ENCODE measurements at regions not wholly inside any gene's neighbourhood (a gene's known extent, or its start where the extent isn't known, plus 50 kb on each side); places are given as distances from the start of the nearest gene placed in this dataset.

- Histone ChIP-seq H3K23ac (ENCODE audit: insufficient read length, low read depth, low read length) (no peak overlapping the region), H3K79me1 (ENCODE audit: insufficient read depth, low read depth, low read length, poor library complexity, severe bottlenecking) (no peaks in the 10 kb centered on the region), H2AK5ac (ENCODE audit: insufficient read length, low read length) (no peak overlapping the region), H2BK120ac (ENCODE audit: low read depth, low read length, poor library complexity, severe bottlenecking) (no peak overlapping the region), H3K9me3 (ENCODE audit: control insufficient read depth, low read depth, low read length) (no peaks in the 10 kb centered on the region), H3K79me2 (ENCODE audit: insufficient read depth, low read length) (no peaks in the 10 kb centered on the region), H3K56ac (ENCODE audit: insufficient read length, low read depth, low read length) (no peak overlapping the region), H3K23me2 (ENCODE audit: insufficient read length, low read depth, low read length, poor library complexity, severe bottlenecking) (no peaks in the 10 kb centered on the region), H3K4ac (ENCODE audit: low read depth, low read length) (no peak overlapping the region), H2BK5ac (ENCODE audit: insufficient read length, low read length) (no peak overlapping the region), H2BK15ac (ENCODE audit: low read depth, low read length) (no peak overlapping the region), H3K14ac (ENCODE audit: insufficient read depth, low read length) (no peak overlapping the region), H4K5ac (ENCODE audit: insufficient read length, low read depth, low read length) (no peak overlapping the region), H4K91ac (ENCODE audit: insufficient read length, low read depth, low read length) (no peak overlapping the region), H2AFZ (ENCODE audit: low read length) (no peak overlapping the region), H2BK20ac (ENCODE audit: low read depth, low read length, poor library complexity, severe bottlenecking) (no peak overlapping the region), H3K9ac (ENCODE audit: extremely low read depth, insufficient read length, low read length) (no peak overlapping the region), H3K27me3 (ENCODE audit: insufficient read depth, low read length) (no peaks in the 10 kb centered on the region), H2BK12ac (ENCODE audit: insufficient read length, low read depth, low read length) (no peak overlapping the region), H3T11ph (ENCODE audit: low read length) (no peak overlapping the region), H4K8ac (replicated peaks; ENCODE audit: insufficient read length, low read depth, low read length) (no peak overlapping the region), H4K20me1 (ENCODE audit: control insufficient read depth, insufficient read depth, insufficient read length) (no peaks in the 10 kb centered on the region), H3K4me2 (ENCODE audit: insufficient read depth, insufficient read length, low read length) (no peak overlapping the region), H3K4me1 (ENCODE audit: insufficient read depth, low read length) (peaks cover 3% of the 10 kb centered on the region; the same call in 1 of the 2 replicates), H3K27ac (ENCODE audit: insufficient read length, low read depth, low read length) (no peak overlapping the region), H3K18ac (ENCODE audit: insufficient read length, low read depth, low read length) (no peak overlapping the region)
- TF ChIP-seq CTCF (conservative IDR thresholded peaks at IDR 0.05), result peak; percentile 38; the same call in 2 of the 3 replicates
- no CpG with 5 or more reads among the region's 4 CpGs for WGBS (ENCODE audit: extremely low coverage, insufficient read length, low lambda C conversion rate)
- H3K36me3 Mint-ChIP-seq (ENCODE audit: insufficient read depth in 1 of 3, low read depth in 3 of 3), result peaks cover 0 to 7% (median 5%) of the 10 kb centered on the region in 3 experiments; a peak in 3 of 7 replicates
- peaks cover 45 to 55% of the 10 kb centered on the region in 2 experiments for H3K4me1 Mint-ChIP-seq
- peaks cover 5% of the 10 kb centered on the region for H3K27me3 Mint-ChIP-seq (ENCODE audit: low read depth)
- no peak overlapping the region for H3K4me3 Mint-ChIP-seq
- no peak for DNase-seq
- H3K27ac Mint-ChIP-seq, result peak overlapping the region in 1 of 3 experiments; percentile 71; a peak in 1 of 7 replicates
- peaks cover 6 to 8% of the 10 kb centered on the region in 2 experiments; a peak in 2 of 5 replicates for H3K9me3 Mint-ChIP-seq
Measured at GRCh38 chr2:16225545-16225944, 285.2 kb downstream of the MYCN start.

Measured in H9 (cell line).